ENCODE measurements at regions not wholly inside any gene's neighbourhood (a gene's known extent, or its start where the extent isn't known, plus 50 kb on each side); places are given as distances from the start of the nearest gene placed in this dataset.

DNA sequence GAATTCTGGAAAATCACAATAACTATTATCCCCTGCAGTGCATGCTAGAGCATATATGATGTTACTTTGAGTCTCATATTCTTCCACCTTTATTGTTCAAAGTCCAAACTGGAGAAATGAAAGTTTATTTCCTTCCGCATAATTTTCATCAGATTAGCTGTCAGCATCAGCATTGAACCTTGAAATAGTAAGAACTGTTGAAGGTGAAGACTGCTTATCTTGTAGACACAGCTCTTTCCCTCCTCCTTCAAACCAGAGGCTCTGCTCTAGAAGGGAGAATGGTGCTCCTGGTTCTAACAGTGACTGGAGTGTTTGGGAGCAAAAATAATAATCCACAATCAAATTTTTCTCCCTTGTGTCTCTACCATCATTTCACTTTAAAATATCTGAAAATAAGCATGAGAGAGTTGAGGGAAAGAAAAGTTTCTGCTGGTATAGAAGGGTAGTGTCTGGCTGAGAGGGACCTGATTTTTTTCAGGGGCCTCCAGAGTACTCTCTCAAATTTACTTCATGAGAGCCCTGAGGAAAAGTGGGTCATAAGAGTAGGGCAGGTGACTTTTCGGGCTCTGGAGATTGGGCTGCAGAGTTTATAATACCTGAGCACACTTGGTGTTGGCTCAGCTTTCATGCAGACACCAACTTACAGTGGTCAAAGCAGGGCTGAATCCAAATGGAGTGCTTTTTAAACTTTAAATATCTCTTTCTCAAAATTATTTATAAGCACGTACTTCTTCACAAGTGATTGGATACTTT is 170.4 kb downstream of the ZDHHC21 start (continued):
- TF ChIP-seq ILF3 (IDR thresholded peaks at IDR 0.05; ENCODE audit: borderline replicate concordance) = no peak
- TF ChIP-seq BRF2 (IDR thresholded peaks at IDR 0.05; ENCODE audit: borderline replicate concordance, insufficient read depth, insufficient read length) = no peak
- TF ChIP-seq PTRF (tag; IDR thresholded peaks at IDR 0.05) = no peak
- no peak for TF ChIP-seq ZC3H11A (IDR thresholded peaks at IDR 0.05; ENCODE audit: low read depth, low read length)
- no peak for TF ChIP-seq SIN3B (IDR thresholded peaks at IDR 0.05; ENCODE audit: low read depth)
- TF ChIP-seq ELK3 (CRISPR knock-in tag; IDR thresholded peaks at IDR 0.05) = no peak
- no peak for TF ChIP-seq BRCA1 (IDR thresholded peaks at IDR 0.05)
- TF ChIP-seq BRCA1 (CRISPR knock-in tag; IDR thresholded peaks at IDR 0.05) = no peak
- no peak for TF ChIP-seq FOXJ2 (tag; IDR thresholded peaks at IDR 0.05)
- TF ChIP-seq RBM39 (optimal IDR thresholded peaks at IDR 0.05; ENCODE audit: low read depth, low read length) = no peak
- TF ChIP-seq, protein P1, sequence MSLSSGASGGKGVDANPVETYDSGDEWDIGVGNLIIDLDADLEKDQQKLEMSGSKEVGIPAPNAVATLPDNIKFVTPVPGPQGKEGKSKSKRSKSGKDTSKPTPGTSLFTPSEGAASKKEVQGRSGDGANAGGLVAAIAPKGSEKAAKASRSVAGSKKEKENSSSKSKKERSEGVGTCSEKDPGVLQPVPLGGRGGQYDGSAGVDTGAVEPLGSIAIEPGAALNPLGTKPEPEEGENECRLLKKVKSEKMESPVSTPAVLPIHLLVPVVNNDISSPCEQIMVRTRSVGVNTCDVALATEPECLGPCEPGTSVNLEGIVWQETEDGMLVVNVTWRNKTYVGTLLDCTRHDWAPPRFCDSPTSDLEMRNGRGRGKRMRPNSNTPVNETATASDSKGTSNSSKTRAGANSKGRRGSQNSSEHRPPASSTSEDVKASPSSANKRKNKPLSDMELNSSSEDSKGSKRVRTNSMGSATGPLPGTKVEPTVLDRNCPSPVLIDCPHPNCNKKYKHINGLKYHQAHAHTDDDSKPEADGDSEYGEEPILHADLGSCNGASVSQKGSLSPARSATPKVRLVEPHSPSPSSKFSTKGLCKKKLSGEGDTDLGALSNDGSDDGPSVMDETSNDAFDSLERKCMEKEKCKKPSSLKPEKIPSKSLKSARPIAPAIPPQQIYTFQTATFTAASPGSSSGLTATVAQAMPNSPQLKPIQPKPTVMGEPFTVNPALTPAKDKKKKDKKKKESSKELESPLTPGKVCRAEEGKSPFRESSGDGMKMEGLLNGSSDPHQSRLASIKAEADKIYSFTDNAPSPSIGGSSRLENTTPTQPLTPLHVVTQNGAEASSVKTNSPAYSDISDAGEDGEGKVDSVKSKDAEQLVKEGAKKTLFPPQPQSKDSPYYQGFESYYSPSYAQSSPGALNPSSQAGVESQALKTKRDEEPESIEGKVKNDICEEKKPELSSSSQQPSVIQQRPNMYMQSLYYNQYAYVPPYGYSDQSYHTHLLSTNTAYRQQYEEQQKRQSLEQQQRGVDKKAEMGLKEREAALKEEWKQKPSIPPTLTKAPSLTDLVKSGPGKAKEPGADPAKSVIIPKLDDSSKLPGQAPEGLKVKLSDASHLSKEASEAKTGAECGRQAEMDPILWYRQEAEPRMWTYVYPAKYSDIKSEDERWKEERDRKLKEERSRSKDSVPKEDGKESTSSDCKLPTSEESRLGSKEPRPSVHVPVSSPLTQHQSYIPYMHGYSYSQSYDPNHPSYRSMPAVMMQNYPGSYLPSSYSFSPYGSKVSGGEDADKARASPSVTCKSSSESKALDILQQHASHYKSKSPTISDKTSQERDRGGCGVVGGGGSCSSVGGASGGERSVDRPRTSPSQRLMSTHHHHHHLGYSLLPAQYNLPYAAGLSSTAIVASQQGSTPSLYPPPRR (CRISPR knock-in tag; IDR thresholded peaks at IDR 0.05; ENCODE audit: borderline replicate concordance) = no peak
- peak; percentile 21; the same call in 1 of the 2 replicates for TF ChIP-seq CXXC5 (CRISPR knock-in tag; IDR thresholded peaks at IDR 0.05)
- TF ChIP-seq USF2 (CRISPR knock-in tag; IDR thresholded peaks at IDR 0.05) = no peak
- no peak for TF ChIP-seq TRIM28 (IDR thresholded peaks at IDR 0.05)
- TF ChIP-seq ZNF184 (CRISPR knock-in tag; IDR thresholded peaks at IDR 0.05) = no peak
- TF ChIP-seq, protein P2, sequence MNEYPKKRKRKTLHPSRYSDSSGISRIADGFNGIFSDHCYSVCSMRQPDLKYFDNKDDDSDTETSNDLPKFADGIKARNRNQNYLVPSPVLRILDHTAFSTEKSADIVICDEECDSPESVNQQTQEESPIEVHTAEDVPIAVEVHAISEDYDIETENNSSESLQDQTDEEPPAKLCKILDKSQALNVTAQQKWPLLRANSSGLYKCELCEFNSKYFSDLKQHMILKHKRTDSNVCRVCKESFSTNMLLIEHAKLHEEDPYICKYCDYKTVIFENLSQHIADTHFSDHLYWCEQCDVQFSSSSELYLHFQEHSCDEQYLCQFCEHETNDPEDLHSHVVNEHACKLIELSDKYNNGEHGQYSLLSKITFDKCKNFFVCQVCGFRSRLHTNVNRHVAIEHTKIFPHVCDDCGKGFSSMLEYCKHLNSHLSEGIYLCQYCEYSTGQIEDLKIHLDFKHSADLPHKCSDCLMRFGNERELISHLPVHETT (CRISPR knock-in tag; conservative IDR thresholded peaks at IDR 0.05 in 1 of 2, IDR thresholded peaks at IDR 0.05 in 1 of 2) = no peak
- TF ChIP-seq EP400 (IDR thresholded peaks at IDR 0.05) = no peak

Measured in K562 (cell line).